Cardiac muscle cell (in vitro differentiated cells and primary cell): ENCODE measurements at regions not wholly inside any gene's neighbourhood (a gene's known extent, or its start where the extent isn't known, plus 50 kb on each side); places are given as distances from the start of the nearest gene placed in this dataset.
A peak's percentile ranks its signal among the peaks of the same experiment; 100 is the strongest.

Experiments
- DNase-seq, 2 donors: peaks; one replicate each; pipeline versions ENCODE4 v3.0.0 to v3.0.0-alpha.2; 2010 to 2017; ENCODE audit warnings: low read depth in 1 of 2, low spot score in 1 of 2
- H3K27ac ChIP-seq: fragments of 200-600 bp; sonication (generic); 2 replicates; pipeline ENCODE4 v1.5.1; 2016
- H3K27me3 ChIP-seq: fragments of 200-600 bp; sonication (generic); 2 replicates; pipeline ENCODE4 v1.6.0; 2016; ENCODE audit warnings: control low read depth
- H3K36me3 ChIP-seq: fragments of 200-600 bp; sonication (generic); 2 replicates; pipeline ENCODE4 v1.5.1; 2016; ENCODE audit warnings: control low read depth
- H3K4me1 ChIP-seq: fragments of 200-600 bp; sonication (generic); 2 replicates; pipeline ENCODE4 v1.8.1; 2017; ENCODE audit warnings: low read depth, mild to moderate bottlenecking, mixed run types
- H3K4me3 ChIP-seq: fragments of 200-600 bp; sonication (generic); 2 replicates; pipeline ENCODE4 v1.5.1; 2016; ENCODE audit warnings: mild to moderate bottlenecking
- H3K9me3 ChIP-seq: fragments of 200-600 bp; sonication (generic); 2 replicates; pipeline ENCODE4 v1.5.1; 2017; ENCODE audit warnings: low read depth, mild to moderate bottlenecking, control low read depth
- TF ChIP-seq, protein P1 (sequence below): IDR thresholded peaks from 2 replicates; pipeline ENCODE4 v1.5.1; 2012; ENCODE audit warnings: low read depth, mild to moderate bottlenecking, low read length

DNA sequence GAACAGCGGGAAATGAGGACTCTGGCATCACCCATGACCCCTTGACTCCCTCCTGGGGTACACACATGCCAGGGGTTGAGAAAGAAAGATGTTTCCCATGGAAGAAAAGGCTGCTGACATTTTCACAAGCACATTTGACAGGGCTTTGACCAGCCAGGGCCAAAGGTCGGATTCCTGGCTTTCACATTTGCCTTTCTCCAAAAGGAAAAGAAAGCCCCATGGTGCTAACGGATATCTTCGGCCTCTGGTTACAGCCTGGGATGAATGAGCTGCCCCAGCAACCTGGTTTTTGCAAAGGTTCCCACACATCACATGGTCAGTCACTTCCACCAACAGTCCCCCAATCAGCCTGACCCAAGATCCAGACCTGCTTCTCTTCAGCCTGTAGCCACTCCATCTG lies 478.2 kb upstream of the CDH11 start:
- peak in 1 of 2 donors; percentile 15 for DNase-seq
- TF ChIP-seq, protein P1, sequence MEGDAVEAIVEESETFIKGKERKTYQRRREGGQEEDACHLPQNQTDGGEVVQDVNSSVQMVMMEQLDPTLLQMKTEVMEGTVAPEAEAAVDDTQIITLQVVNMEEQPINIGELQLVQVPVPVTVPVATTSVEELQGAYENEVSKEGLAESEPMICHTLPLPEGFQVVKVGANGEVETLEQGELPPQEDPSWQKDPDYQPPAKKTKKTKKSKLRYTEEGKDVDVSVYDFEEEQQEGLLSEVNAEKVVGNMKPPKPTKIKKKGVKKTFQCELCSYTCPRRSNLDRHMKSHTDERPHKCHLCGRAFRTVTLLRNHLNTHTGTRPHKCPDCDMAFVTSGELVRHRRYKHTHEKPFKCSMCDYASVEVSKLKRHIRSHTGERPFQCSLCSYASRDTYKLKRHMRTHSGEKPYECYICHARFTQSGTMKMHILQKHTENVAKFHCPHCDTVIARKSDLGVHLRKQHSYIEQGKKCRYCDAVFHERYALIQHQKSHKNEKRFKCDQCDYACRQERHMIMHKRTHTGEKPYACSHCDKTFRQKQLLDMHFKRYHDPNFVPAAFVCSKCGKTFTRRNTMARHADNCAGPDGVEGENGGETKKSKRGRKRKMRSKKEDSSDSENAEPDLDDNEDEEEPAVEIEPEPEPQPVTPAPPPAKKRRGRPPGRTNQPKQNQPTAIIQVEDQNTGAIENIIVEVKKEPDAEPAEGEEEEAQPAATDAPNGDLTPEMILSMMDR, result no peak

DNA sequence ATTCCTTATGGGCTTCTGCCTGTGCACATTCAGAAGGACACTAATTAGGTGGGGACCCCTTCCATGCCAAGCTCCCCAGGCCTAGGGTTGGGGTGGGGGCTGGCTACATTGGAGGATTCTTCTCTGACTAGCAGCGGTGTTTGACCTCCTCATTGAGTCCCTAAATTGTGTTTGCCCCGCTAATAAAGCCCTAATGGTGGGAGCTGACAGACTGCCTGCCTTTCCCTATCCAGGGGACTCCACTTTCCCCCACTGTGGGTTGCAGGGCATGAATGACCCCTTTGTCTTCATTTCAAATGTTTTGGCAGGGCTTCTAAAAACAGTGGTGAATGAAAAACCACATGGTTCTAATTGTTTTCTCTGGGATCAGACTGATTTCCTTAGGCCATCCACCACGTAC lies 476.8 kb upstream of the CDH11 start:
- Histone ChIP-seq H3K36me3 (no peaks in the 10 kb centered on the region), H3K4me3 (no peak overlapping the region), H3K4me1 (no peaks in the 10 kb centered on the region), H3K9me3 (no peaks in the 10 kb centered on the region), H3K27me3 (no peaks in the 10 kb centered on the region), H3K27ac (no peak overlapping the region)
- DNase-seq, result peak in 1 of 2 donors; percentile 23
- TF ChIP-seq, protein P1, result no peak

More for the DNA sequence above, 478.2 kb upstream of the CDH11 start:
- H3K36me3 ChIP-seq, result no peaks in the 10 kb centered on the region
- no peaks in the 10 kb centered on the region for H3K4me1 ChIP-seq
- H3K27me3 ChIP-seq, result no peaks in the 10 kb centered on the region
- no peak overlapping the region for H3K4me3 ChIP-seq
- H3K9me3 ChIP-seq, result no peaks in the 10 kb centered on the region
- H3K27ac ChIP-seq, result no peak overlapping the region

DNA sequence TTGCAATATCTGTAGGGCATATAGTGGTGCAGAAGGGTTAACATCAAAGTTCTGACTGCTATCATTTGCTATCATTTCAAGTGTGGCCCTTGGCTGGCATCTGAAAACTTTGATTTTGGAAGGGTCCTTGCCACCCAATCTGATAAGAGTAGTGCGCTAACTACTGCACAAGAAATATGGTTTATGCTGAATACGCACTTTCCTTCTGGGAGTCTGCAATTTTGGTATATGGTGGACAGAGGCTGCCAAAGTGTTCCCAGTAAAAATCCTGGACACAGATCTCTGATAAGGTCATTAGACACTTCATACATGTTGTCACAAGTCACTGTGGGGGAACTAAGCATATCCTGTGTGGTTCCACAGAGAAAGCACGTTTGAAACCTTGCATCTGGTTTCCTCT lies 461.6 kb upstream of the CDH11 start:
- Histone ChIP-seq H3K27ac (no peak overlapping the region), H3K9me3 (no peaks in the 10 kb centered on the region), H3K4me1 (peaks cover 4% of the 10 kb centered on the region), H3K4me3 (no peak overlapping the region), H3K36me3 (no peaks in the 10 kb centered on the region), H3K27me3 (no peaks in the 10 kb centered on the region)
- no peak for DNase-seq
- TF ChIP-seq, protein P1, result no peak

DNA sequence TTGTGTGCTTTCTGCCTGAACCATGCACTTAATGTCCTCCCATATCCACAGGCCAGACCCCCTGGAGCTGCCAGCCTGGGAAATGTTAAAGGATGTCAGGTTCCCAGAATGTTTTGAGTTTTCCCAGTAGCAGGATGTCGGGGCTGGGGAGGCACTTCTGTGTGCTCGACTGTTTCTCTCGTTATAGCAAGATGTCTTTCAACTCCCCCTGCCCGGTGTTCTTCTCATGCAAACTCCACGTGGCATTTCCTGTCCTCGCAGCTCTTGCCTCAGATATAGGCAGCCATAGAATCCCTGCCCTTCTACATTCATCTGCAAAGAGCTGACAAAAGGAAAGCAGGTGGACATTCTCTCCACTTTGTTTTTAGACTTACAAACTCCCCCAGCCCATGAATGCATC lies 457.2 kb upstream of the CDH11 start:
- H3K9me3 ChIP-seq, result no peaks in the 10 kb centered on the region
- DNase-seq, result peak in 1 of 2 donors; percentile 15
- TF ChIP-seq, protein P1, result no peak
- H3K27ac ChIP-seq, result no peak overlapping the region
- peaks cover 4% of the 10 kb centered on the region for H3K4me1 ChIP-seq
- no peaks in the 10 kb centered on the region for H3K27me3 ChIP-seq
- no peaks in the 10 kb centered on the region for H3K36me3 ChIP-seq
- no peak overlapping the region for H3K4me3 ChIP-seq

DNA sequence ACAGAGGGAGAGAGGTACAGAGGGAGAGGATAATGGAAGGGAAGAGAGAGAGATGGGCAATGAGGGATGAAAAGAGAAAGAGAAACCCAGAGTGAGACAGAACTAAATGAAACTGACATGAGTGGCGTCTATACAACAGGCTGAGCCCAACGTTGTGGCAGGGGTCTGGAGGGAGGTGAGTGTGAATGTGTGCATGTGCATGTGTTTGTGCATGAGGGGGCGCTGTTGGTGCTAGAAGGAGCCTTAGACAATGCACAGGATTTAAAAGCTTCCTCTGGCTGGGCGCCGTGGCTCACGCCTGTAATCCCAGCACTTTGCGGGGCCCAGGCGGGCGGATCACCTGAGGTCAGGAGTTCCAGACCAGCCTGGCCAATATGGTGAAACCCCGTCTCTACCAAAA lies 454.8 kb upstream of the CDH11 start:
- Histone ChIP-seq H3K27ac (no peak overlapping the region), H3K9me3 (no peaks in the 10 kb centered on the region), H3K4me1 (peaks cover 4% of the 10 kb centered on the region), H3K27me3 (no peaks in the 10 kb centered on the region), H3K36me3 (no peaks in the 10 kb centered on the region), H3K4me3 (no peak overlapping the region)
- TF ChIP-seq, protein P1, result peak; percentile 4
- peak in 1 of 2 donors; percentile 10 for DNase-seq

DNA sequence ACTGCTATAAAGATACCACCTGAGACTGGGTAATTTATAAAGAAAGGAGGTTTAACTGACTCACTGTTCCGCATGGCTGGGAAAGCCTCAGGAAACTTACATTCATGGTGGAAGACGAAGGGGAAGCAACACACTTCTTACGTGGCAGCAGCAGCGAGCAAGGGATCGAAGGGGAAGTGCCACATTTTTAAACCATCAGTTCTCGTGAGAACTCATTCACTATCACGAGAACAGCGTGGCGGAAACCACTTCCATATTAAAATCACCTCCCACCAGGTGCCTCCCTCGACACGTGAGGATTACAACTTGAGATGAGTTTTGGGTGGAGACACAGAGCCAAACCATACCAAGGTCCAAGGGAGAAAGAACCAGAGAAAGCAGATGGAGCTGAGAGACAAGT lies 454.3 kb upstream of the CDH11 start:
- no peaks in the 10 kb centered on the region for H3K36me3 ChIP-seq

More for the DNA sequence above, 454.3 kb upstream of the CDH11 start:
- no peak overlapping the region for H3K4me3 ChIP-seq
- peaks cover 4% of the 10 kb centered on the region for H3K4me1 ChIP-seq
- no peak overlapping the region for H3K27ac ChIP-seq
- DNase-seq, result no peak
- TF ChIP-seq, protein P1, result no peak
- no peaks in the 10 kb centered on the region for H3K27me3 ChIP-seq
- H3K9me3 ChIP-seq, result no peaks in the 10 kb centered on the region
